WTC11 (cell line): ENCODE measurements at regions not wholly inside any gene's neighbourhood (a gene's known extent, or its start where the extent isn't known, plus 50 kb on each side); places are given as distances from the start of the nearest gene placed in this dataset.

Experiments used
- E2F1 ChIP-seq: sonication (generic); formaldehyde crosslinking; IDR thresholded peaks from 2 replicates; pipeline ENCODE4 v1.8.0; 2022; ENCODE audit warnings: mild to moderate bottlenecking, missing genetic modification reagents
- FOXP1 ChIP-seq: sonication (generic); formaldehyde crosslinking; IDR thresholded peaks from 2 replicates; pipeline ENCODE4 v1.8.0; 2022; ENCODE audit warnings: missing genetic modification reagents, mild to moderate bottlenecking, moderate library complexity, borderline replicate concordance
- JUN ChIP-seq: sonication (generic); formaldehyde crosslinking; IDR thresholded peaks from 2 replicates; pipeline ENCODE4 v1.8.0; 2023; ENCODE audit warnings: mild to moderate bottlenecking, missing genetic modification reagents
- MLX ChIP-seq: sonication (generic); formaldehyde crosslinking; IDR thresholded peaks from 2 replicates; pipeline ENCODE4 v1.8.1; 2023; ENCODE audit warnings: mild to moderate bottlenecking, missing genetic modification reagents, moderate library complexity
- TCF7 ChIP-seq: sonication (generic); formaldehyde crosslinking; IDR thresholded peaks from 2 replicates; pipeline ENCODE4 v1.8.0; 2022; ENCODE audit warnings: mild to moderate bottlenecking, low read depth, missing genetic modification reagents, moderate library complexity
- ZNF671 ChIP-seq: fragments of 250-450 bp; sonication (Bioruptor Pico); IDR thresholded peaks from 2 replicates; pipeline ENCODE4 v1.8.0; 2021; ENCODE audit warnings: mild to moderate bottlenecking
- TF ChIP-seq, protein P1 (sequence below): sonication (generic); formaldehyde crosslinking; IDR thresholded peaks from 2 replicates; pipeline ENCODE4 v1.8.1; 2023; ENCODE audit warnings: mild to moderate bottlenecking, missing genetic modification reagents
- TF ChIP-seq, protein P2 (sequence below): fragments of 200-600 bp; IDR thresholded peaks from 2 replicates; pipeline ENCODE4 v1.8.0; 2022; ENCODE audit warnings: antibody characterized with exemption
- TF ChIP-seq, protein P3 (sequence below): sonication (generic); formaldehyde crosslinking; IDR thresholded peaks from 2 replicates; pipeline ENCODE4 v1.8.0; 2023; ENCODE audit warnings: missing genetic modification reagents
- TF ChIP-seq, protein P4 (sequence below): sonication (generic); formaldehyde crosslinking; IDR thresholded peaks from 2 replicates; pipeline ENCODE4 v1.8.0; 2022; ENCODE audit warnings: mild to moderate bottlenecking, missing genetic modification reagents

- no peak for TF ChIP-seq FOXP1 (CRISPR knock-in tag)
- TF ChIP-seq, protein P1, sequence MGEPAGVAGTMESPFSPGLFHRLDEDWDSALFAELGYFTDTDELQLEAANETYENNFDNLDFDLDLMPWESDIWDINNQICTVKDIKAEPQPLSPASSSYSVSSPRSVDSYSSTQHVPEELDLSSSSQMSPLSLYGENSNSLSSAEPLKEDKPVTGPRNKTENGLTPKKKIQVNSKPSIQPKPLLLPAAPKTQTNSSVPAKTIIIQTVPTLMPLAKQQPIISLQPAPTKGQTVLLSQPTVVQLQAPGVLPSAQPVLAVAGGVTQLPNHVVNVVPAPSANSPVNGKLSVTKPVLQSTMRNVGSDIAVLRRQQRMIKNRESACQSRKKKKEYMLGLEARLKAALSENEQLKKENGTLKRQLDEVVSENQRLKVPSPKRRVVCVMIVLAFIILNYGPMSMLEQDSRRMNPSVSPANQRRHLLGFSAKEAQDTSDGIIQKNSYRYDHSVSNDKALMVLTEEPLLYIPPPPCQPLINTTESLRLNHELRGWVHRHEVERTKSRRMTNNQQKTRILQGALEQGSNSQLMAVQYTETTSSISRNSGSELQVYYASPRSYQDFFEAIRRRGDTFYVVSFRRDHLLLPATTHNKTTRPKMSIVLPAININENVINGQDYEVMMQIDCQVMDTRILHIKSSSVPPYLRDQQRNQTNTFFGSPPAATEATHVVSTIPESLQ (CRISPR knock-in tag), result no peak
- TF ChIP-seq JUN (CRISPR knock-in tag), result no peak
- no peak for TF ChIP-seq E2F1
- TF ChIP-seq, protein P2, sequence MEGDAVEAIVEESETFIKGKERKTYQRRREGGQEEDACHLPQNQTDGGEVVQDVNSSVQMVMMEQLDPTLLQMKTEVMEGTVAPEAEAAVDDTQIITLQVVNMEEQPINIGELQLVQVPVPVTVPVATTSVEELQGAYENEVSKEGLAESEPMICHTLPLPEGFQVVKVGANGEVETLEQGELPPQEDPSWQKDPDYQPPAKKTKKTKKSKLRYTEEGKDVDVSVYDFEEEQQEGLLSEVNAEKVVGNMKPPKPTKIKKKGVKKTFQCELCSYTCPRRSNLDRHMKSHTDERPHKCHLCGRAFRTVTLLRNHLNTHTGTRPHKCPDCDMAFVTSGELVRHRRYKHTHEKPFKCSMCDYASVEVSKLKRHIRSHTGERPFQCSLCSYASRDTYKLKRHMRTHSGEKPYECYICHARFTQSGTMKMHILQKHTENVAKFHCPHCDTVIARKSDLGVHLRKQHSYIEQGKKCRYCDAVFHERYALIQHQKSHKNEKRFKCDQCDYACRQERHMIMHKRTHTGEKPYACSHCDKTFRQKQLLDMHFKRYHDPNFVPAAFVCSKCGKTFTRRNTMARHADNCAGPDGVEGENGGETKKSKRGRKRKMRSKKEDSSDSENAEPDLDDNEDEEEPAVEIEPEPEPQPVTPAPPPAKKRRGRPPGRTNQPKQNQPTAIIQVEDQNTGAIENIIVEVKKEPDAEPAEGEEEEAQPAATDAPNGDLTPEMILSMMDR, result no peak
- no peak for TF ChIP-seq ZNF671 (CRISPR knock-in tag)
- TF ChIP-seq, protein P3, sequence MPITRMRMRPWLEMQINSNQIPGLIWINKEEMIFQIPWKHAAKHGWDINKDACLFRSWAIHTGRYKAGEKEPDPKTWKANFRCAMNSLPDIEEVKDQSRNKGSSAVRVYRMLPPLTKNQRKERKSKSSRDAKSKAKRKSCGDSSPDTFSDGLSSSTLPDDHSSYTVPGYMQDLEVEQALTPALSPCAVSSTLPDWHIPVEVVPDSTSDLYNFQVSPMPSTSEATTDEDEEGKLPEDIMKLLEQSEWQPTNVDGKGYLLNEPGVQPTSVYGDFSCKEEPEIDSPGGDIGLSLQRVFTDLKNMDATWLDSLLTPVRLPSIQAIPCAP, result no peak
- TF ChIP-seq TCF7, result no peak
- no peak for TF ChIP-seq MLX (CRISPR knock-in tag)
- TF ChIP-seq, protein P4, sequence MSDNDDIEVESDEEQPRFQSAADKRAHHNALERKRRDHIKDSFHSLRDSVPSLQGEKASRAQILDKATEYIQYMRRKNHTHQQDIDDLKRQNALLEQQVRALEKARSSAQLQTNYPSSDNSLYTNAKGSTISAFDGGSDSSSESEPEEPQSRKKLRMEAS (CRISPR knock-in tag), result no peak
Measured at GRCh38 chr10:10774416-10774815, 243.3 kb upstream of the CELF2 start.
